A673 (cell line): ENCODE measurements at regions not wholly inside any gene's neighbourhood (a gene's known extent, or its start where the extent isn't known, plus 50 kb on each side); places are given as distances from the start of the nearest gene placed in this dataset.

Experiments
- EZH2 ChIP-seq: fragments of 200-600 bp; sonication (generic); IDR thresholded peaks from 2 replicates; pipeline ENCODE4 v1.6.1; 2017; ENCODE audit warnings: borderline replicate concordance, low read depth, mild to moderate bottlenecking, mixed read lengths, antibody characterized with exemption, low read length; ENCODE audit not compliant: poor library complexity, severe bottlenecking
- TF ChIP-seq, protein P1 (sequence below): fragments of 300-800, 200-600 bp; sonication (generic); conservative IDR thresholded peaks from 2 replicates; pipeline ENCODE4 v1.5.1; 2017; ENCODE audit warnings: low read depth, mild to moderate bottlenecking, antibody characterized with exemption, low read length, moderate library complexity, mixed read lengths

DNA sequence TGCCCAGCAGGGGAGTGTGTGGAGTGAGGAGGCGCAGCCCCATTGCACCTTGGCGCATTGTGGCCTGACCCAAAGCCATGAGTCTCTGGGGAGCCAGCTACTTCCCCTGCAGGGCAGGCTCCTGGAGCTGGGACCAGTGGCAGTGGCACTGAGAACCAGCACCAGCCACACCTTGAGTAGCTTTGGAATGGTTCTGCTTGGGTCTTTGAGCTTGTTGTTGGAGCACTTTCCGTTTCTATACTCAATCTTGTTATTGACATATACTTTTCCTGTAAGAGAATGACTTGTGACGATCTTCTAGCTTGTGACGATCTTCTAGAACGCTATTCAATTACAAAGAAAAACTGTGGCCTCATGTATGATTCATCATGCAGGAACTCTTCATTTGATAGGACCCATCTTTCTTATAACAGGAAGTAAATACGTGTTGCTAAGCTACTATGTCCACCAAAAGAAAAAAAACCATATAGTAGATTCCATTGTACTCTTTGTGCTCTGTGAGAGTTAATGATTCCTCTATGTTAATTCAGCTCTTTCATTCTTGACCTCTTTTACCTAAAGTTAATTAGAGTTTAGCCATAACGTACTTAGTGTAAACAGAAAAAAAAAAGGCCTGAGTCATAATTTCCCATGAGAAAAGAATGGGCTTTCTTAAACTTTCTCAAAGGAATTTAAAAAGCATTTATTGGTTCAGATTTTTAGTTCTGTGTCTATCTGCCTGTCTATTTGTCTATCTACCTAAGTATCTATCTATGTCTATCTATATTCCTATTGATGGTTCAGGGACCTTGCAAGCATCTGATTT lies 113.1 kb downstream of the GATA6 start:
- TF ChIP-seq, protein P1, sequence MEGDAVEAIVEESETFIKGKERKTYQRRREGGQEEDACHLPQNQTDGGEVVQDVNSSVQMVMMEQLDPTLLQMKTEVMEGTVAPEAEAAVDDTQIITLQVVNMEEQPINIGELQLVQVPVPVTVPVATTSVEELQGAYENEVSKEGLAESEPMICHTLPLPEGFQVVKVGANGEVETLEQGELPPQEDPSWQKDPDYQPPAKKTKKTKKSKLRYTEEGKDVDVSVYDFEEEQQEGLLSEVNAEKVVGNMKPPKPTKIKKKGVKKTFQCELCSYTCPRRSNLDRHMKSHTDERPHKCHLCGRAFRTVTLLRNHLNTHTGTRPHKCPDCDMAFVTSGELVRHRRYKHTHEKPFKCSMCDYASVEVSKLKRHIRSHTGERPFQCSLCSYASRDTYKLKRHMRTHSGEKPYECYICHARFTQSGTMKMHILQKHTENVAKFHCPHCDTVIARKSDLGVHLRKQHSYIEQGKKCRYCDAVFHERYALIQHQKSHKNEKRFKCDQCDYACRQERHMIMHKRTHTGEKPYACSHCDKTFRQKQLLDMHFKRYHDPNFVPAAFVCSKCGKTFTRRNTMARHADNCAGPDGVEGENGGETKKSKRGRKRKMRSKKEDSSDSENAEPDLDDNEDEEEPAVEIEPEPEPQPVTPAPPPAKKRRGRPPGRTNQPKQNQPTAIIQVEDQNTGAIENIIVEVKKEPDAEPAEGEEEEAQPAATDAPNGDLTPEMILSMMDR: no peak
- TF ChIP-seq EZH2: no peak
